ENCODE measurements at regions not wholly inside any gene's neighbourhood (a gene's known extent, or its start where the extent isn't known, plus 50 kb on each side); places are given as distances from the start of the nearest gene placed in this dataset.

DNA sequence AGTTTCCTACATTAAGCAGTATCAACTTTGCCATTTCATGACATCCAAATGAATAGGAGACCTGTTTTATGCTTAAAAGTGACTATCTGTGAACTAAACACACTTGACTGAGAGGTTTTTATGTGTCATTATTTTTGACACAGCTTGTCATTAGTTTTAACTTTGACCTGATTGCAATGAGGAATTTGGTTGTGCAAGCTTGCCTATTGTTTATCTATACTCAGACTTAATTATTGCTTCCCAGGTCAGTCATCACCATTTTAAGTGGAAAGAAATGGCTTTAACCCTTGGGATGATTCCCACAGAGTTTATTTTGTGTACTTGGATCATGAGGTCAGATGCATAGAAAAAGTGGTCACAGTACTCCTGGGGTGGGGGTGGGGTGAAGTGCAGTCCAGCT is 171.0 kb upstream of the PRICKLE1 start:
- TF ChIP-seq, protein P1, sequence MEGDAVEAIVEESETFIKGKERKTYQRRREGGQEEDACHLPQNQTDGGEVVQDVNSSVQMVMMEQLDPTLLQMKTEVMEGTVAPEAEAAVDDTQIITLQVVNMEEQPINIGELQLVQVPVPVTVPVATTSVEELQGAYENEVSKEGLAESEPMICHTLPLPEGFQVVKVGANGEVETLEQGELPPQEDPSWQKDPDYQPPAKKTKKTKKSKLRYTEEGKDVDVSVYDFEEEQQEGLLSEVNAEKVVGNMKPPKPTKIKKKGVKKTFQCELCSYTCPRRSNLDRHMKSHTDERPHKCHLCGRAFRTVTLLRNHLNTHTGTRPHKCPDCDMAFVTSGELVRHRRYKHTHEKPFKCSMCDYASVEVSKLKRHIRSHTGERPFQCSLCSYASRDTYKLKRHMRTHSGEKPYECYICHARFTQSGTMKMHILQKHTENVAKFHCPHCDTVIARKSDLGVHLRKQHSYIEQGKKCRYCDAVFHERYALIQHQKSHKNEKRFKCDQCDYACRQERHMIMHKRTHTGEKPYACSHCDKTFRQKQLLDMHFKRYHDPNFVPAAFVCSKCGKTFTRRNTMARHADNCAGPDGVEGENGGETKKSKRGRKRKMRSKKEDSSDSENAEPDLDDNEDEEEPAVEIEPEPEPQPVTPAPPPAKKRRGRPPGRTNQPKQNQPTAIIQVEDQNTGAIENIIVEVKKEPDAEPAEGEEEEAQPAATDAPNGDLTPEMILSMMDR (conservative IDR thresholded peaks at IDR 0.05; ENCODE audit: low read length), result no peak
- no peak for TF ChIP-seq EZH2phosphoT487 (IDR thresholded peaks at IDR 0.05; ENCODE audit: borderline replicate concordance)
